ENCODE measurements at regions not wholly inside any gene's neighbourhood (a gene's known extent, or its start where the extent isn't known, plus 50 kb on each side); places are given as distances from the start of the nearest gene placed in this dataset.

DNA sequence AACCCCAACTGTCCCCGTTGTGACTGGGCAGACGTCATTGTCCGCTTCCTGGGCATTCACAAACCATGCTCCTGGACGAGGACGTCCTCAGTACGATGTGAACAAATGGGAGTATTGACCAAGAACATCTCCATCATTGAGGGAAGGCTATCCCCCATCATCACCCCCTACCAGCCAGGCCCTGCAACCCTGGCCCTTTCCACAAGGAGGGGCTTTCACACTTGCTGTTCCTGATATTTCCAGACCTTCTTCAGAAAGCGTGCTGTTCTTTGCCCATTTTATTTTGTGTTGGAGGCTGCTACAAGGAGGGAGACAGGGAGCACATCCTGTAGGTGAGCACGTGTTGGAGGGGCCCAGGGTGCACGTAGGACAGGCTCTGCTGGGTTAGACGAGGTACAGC lies 277.0 kb upstream of the LRRC3B start:
- no peak overlapping the region for H2AFZ ChIP-seq
- no peaks in the 10 kb centered on the region for H3K36me3 ChIP-seq (ENCODE audit: control insufficient read depth, insufficient read depth, low read length)
- H3K4me3 ChIP-seq (ENCODE audit: low read depth, low read length), result no peak overlapping the region
- no peak overlapping the region for H3K4me2 ChIP-seq (ENCODE audit: low read length)
- TF ChIP-seq, protein P1, sequence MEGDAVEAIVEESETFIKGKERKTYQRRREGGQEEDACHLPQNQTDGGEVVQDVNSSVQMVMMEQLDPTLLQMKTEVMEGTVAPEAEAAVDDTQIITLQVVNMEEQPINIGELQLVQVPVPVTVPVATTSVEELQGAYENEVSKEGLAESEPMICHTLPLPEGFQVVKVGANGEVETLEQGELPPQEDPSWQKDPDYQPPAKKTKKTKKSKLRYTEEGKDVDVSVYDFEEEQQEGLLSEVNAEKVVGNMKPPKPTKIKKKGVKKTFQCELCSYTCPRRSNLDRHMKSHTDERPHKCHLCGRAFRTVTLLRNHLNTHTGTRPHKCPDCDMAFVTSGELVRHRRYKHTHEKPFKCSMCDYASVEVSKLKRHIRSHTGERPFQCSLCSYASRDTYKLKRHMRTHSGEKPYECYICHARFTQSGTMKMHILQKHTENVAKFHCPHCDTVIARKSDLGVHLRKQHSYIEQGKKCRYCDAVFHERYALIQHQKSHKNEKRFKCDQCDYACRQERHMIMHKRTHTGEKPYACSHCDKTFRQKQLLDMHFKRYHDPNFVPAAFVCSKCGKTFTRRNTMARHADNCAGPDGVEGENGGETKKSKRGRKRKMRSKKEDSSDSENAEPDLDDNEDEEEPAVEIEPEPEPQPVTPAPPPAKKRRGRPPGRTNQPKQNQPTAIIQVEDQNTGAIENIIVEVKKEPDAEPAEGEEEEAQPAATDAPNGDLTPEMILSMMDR (IDR thresholded peaks at IDR 0.05), result no peak
- H3K79me2 ChIP-seq, result no peaks in the 10 kb centered on the region
- H3K27ac ChIP-seq, result no peak overlapping the region
- H3K9me3 ChIP-seq (ENCODE audit: control insufficient read depth, low read length), result no peaks in the 10 kb centered on the region
- no peaks in the 10 kb centered on the region for H3K27me3 ChIP-seq (ENCODE audit: control insufficient read depth, insufficient read depth, low read length)
- H3K4me1 ChIP-seq, result no peaks in the 10 kb centered on the region
- no peak overlapping the region for H3K9ac ChIP-seq

DNA sequence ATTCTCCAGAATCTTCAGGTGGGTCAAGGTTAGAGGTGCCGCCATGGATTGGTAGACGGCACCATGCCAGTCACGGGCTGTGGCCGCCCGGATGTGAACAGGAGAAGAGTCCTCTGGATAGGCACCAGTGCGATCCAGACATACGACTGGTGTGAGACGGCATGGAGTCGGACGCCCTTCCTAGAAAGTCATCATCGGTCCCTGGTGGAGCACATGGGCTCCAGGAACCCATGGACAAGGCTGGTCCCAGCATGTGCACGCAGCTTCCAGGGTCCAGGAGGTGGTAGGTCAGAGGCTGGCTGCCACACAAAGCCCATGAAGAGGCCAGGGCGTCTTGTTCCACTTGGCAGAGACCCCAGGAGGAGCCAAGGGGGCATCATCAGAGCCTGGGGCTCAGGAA lies 276.1 kb upstream of the LRRC3B start:
- Histone ChIP-seq H3K4me2 (ENCODE audit: low read length) (no peak overlapping the region), H2AFZ (no peak overlapping the region), H3K4me1 (no peaks in the 10 kb centered on the region), H3K9ac (no peak overlapping the region), H3K36me3 (ENCODE audit: control insufficient read depth, insufficient read depth, low read length) (no peaks in the 10 kb centered on the region), H3K27me3 (ENCODE audit: control insufficient read depth, insufficient read depth, low read length) (no peaks in the 10 kb centered on the region), H3K27ac (no peak overlapping the region), H3K9me3 (ENCODE audit: control insufficient read depth, low read length) (no peaks in the 10 kb centered on the region), H3K4me3 (ENCODE audit: low read depth, low read length) (no peak overlapping the region), H3K79me2 (no peaks in the 10 kb centered on the region)
- TF ChIP-seq, protein P1 (IDR thresholded peaks at IDR 0.05), result no peak

DNA sequence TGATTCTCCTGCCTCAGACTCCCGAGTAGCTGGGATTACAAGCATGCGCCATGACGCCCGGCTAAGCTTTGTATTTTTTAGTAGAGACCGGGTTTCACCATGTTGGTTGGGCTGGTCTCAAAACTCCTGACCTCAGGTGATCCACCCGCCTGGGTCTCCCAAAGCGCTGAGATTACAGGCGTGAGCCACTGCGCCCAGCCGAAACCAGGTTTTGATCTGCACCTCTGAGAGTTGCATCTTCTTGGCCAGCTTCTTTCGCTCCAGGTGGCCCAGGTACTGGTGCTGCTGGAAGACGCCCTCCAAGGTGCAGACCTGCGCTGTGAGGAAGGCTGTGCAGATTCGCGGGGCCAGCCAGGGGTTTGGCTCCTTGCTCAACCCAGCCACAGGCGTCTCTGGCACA lies 275.4 kb upstream of the LRRC3B start:
- Histone ChIP-seq H2AFZ (no peak overlapping the region), H3K4me2 (ENCODE audit: low read length) (no peak overlapping the region), H3K36me3 (ENCODE audit: control insufficient read depth, insufficient read depth, low read length) (no peaks in the 10 kb centered on the region), H3K79me2 (no peaks in the 10 kb centered on the region), H3K27me3 (ENCODE audit: control insufficient read depth, insufficient read depth, low read length) (no peaks in the 10 kb centered on the region), H3K9me3 (ENCODE audit: control insufficient read depth, low read length) (no peaks in the 10 kb centered on the region), H3K9ac (no peak overlapping the region), H3K27ac (no peak overlapping the region), H3K4me3 (ENCODE audit: low read depth, low read length) (no peak overlapping the region), H3K4me1 (no peaks in the 10 kb centered on the region)
- TF ChIP-seq, protein P1 (IDR thresholded peaks at IDR 0.05), result no peak

DNA sequence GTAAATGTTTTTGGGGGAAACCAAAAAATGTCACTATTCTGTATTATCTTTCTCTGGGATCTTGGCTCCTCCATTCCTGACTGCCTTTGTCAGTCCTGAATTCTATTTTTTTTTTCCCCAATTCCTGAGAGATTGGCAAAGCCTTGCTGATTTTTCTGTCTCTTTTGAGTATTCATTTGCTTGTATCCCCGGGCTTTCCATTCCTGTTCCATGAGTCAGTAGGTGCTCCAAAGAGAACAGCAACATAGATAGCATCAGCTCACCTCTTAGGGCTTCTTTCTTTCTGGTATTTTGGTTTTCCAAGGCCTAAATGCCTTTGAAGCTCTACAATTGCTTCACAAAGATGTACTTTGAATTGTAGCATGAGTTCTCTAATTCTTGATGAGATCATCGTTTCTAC lies 271.7 kb upstream of the LRRC3B start:
- Histone ChIP-seq H3K79me2 (no peaks in the 10 kb centered on the region), H3K9me3 (ENCODE audit: control insufficient read depth, low read length) (no peaks in the 10 kb centered on the region), H2AFZ (no peak overlapping the region), H3K9ac (no peak overlapping the region), H3K4me3 (ENCODE audit: low read depth, low read length) (no peak overlapping the region), H3K4me1 (no peaks in the 10 kb centered on the region), H3K36me3 (ENCODE audit: control insufficient read depth, insufficient read depth, low read length) (no peaks in the 10 kb centered on the region), H3K27ac (no peak overlapping the region), H3K4me2 (ENCODE audit: low read length) (no peak overlapping the region), H3K27me3 (ENCODE audit: control insufficient read depth, insufficient read depth, low read length) (no peaks in the 10 kb centered on the region)
- TF ChIP-seq, protein P1 (IDR thresholded peaks at IDR 0.05), result no peak

DNA sequence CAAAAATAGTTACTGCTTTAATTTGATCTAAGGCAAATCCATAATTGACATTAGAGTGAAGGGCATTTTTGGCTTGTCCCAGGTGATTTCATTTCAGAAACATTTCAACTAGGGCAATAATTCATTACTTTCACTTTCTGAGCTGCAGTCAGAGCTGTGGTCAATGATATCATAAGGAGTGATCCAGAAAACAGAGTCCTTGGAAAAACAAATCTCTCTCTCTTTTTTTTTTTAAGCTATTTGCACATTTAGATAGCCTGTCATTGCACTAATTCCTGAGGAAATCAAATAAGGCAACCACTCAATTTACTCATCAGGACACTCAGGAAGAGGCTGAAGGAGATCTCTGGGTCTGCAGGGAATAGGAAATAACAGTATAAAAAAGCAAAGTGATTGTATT lies 269.5 kb upstream of the LRRC3B start:
- H3K4me3 ChIP-seq (ENCODE audit: low read depth, low read length), result no peak overlapping the region
- no peak overlapping the region for H2AFZ ChIP-seq
- H3K27me3 ChIP-seq (ENCODE audit: control insufficient read depth, insufficient read depth, low read length), result no peaks in the 10 kb centered on the region
- H3K27ac ChIP-seq, result no peak overlapping the region
- H3K79me2 ChIP-seq, result no peaks in the 10 kb centered on the region
- no peaks in the 10 kb centered on the region for H3K4me1 ChIP-seq
- H3K4me2 ChIP-seq (ENCODE audit: low read length), result no peak overlapping the region
- H3K9me3 ChIP-seq (ENCODE audit: control insufficient read depth, low read length), result no peaks in the 10 kb centered on the region
- H3K36me3 ChIP-seq (ENCODE audit: control insufficient read depth, insufficient read depth, low read length), result no peaks in the 10 kb centered on the region
- no peak overlapping the region for H3K9ac ChIP-seq
- TF ChIP-seq, protein P1 (IDR thresholded peaks at IDR 0.05), result no peak

Measured in parathyroid adenoma (tissue), 2 donors.